Ramos (cell line): ENCODE measurements at regions not wholly inside any gene's neighbourhood (a gene's known extent, or its start where the extent isn't known, plus 50 kb on each side); places are given as distances from the start of the nearest gene placed in this dataset.

Experiments used
- in situ Hi-C: fragments of 300-500 bp; cut with MboI; formaldehyde crosslinking; loops from one replicate; pipeline ENCODE4 v1.14.3; 2022; ENCODE audit warnings: low sequenced_read_pairs; ENCODE audit not compliant: unreplicated experiment

DNA sequence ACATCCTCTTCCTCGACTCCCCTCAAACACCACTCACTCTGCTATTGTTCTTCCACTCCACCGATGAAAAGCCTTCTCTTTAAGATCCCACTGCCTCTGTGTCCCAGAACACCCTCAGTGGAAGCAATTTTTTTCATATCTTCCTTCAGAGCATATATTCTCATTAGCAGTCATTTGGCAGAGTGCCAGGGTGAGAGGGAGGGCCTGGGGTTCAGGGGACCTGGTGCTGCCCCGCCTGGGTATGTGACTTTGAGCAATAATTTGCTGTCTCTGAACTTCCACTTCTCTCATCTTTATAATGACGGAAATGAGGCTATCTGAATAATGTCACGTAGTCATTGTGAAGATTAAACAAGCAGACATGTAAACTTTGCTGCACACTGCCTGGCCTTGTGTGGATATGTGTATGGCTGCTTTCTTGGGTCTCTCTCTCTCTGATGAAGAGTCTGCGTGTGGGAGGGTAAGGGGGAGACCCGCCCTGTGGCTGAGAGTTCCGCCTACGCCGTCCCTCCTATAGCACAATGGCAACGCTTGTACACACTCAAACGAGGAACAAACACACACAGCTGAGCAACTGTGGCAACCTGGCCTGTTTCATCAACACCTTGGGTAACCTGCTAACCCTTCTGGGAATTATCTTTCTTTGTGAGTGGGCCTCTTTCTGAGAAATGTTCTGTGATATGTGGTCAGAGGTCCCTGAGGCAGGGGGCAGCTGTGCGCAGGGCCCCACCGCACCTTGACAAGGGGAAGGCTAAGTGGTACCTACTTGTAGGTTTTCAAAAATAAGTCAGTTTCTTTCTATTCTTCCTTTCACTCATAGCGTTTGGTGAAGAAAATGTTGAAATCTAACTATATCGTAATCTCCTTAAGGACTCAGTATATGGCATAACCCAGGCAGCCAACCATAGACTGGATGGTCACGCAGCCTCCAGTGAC is 369.8 kb downstream of the SV2B start:
- in situ Hi-C loops = no loop called here

DNA sequence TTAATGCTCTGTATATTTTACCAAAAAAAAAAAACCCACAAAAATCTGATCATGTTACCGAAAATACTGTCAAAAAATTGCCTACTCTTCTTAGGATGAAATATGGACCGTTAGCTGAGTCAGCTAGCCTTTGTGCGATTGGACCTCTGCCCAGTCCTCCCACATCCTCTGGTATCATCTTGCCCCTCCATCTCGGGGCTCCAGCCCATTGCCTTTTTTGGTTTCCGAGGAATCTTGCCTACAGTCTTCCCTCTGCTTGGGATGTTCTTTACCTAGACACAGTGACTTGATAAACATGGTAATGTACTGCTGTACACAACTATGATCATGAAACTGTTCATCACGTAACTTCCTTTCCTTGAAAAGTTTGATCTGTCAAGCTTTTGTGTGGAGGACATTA is 371.4 kb downstream of the SV2B start:
- in situ Hi-C loops = no loop called here

DNA sequence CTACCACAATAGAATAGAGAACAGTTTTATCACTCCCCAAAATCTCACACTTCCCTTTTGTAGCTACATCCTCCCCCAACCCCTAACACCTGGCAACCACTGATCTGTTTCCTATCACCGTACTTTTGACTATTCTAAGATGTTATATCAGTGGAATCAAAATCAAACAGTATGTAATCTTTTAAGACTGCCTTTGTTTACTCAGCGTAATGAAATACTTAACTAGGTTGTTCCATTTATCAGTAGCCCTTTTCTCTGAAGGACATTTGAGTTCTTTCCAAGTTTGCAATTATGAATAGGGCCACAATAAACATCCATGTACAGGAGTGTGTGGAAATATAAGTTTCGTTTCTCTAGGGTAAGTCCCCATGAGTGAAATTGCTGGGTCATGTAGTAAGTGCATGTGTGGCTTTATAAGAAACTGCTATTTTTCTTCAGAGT is 372.3 kb downstream of the SV2B start:
- in situ Hi-C loops = no loop called here

DNA sequence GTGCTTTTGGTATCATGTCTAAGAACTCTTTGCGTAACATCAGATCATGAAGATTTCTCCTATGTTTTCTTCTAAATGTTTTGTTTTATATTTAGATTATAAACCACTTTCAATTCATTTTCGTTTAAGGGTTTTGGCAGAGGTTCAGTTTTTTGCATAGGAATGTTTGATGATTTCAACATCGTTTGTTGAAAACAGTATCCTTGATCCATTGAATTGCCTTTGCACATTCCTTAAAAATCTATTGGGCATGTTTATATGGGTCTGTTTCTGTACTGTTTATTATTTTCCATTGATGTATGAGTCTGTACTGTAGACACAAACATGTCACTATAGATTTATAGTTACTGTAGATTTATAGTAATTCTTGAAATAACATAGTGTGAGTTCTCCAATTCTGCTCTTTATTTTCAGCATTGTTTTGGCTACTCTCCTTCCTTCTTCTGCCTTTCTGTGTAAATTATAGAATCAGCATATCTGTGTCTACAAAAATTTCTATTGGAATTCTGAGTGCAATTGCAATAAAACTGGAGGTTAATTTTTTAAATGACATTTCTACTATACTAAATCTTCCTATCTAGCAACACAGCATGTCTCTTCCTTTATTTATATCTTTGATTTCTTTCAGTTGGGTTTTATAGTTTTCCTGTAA is 374.0 kb downstream of the SV2B start:
- in situ Hi-C loops = no loop called here

DNA sequence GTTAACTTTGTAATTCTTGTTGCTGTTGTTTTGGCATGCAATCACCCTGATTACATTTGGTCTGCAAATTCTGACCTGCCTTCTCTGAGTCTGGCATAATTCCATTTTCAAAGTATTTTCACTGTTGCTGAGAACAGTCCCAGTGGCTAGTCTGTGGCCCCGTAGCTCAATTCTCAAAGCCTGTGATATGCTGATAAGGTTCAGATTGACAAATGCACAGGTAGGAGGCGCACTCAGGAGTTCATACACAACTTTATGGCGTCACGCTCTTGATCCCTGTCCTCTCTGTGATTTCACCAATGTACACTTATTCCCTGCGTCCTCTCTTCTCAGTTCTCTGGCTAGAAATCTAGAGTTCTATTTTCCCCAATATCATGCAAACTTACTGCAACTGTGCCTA is 376.6 kb upstream of the SLCO3A1 start:
- in situ Hi-C loops = no loop called here

DNA sequence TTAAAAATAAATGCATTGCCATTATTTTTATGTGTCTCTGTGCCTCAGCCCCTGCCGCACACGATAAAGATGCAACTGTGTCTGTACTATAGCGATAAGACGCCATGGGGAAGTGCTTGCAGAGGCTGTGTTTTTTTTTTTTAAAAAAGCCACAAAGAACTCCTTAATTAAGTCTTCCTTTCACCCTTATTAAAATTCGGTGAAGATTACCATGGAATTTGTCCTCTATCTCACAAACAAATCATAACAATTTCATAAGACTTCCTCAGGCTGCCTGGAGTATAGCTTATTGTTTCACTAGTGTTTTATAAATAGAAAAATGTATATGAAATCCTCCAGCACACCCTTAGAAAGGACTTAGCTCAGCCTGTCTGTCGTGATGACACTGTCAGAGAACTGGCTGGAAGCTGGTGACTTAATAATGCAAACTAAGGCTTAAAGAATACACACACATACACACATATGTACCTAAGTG is 374.8 kb upstream of the SLCO3A1 start:
- in situ Hi-C loops = no loop called here

DNA sequence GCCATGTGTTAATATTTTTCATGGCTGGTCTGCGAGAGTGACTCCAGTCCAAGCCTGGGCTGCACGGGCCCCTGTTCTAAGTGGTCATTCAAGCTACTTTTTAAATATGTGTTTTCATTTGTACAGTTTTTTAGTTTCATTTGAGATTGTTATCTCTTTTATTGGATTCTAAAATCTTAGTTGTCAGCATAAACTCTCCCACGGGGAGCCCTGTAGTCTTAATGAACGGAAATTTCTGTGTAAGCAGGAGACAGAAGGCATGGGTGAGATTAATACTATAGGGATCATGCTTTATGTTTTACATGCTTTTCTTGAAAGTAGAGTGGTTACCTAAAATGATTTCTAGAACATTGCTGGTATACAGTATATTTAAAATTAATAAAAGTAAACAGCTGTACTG is 373.1 kb upstream of the SLCO3A1 start:
- in situ Hi-C loops = no loop called here

DNA sequence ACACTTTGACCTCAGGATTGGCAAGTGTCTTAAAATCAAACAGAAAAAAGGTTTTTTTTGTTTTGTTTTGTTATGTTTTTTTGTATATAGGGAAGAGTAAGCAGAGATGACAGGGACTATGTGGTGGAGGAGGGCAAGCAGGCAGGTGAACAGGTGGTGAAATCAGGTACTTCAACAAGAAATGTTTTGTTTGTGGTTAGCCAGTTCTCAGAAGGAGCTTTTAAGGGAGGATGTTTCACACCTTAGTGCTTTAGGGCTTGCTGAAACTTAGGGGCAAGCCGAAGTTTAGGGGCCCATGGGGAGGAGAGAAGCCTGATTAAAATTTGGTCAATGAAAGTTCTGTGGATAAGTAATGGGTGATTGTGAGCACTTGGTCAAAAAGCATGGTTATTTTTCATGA is 370.7 kb upstream of the SLCO3A1 start:
- in situ Hi-C loops = no loop called here

DNA sequence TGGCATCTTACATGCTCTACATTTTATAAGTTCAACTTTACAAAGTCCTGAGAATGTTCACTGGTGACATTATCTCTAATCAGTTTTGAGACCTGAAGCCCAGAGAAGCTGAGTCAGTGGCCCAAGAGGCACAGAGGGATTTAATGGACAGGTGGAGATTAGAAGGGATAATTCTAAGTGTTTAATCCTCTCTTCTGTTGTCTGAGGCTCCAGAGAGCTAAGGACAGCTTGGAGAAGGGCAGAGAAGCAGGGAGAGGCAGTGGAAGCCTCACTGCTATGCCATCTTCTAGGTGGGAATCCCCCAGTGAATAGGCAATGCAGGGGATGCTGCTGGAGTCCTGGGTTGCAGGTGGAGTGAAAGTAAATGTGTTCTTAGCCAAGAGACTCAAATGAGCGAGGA is 369.4 kb upstream of the SLCO3A1 start:
- in situ Hi-C loops = no loop called here

DNA sequence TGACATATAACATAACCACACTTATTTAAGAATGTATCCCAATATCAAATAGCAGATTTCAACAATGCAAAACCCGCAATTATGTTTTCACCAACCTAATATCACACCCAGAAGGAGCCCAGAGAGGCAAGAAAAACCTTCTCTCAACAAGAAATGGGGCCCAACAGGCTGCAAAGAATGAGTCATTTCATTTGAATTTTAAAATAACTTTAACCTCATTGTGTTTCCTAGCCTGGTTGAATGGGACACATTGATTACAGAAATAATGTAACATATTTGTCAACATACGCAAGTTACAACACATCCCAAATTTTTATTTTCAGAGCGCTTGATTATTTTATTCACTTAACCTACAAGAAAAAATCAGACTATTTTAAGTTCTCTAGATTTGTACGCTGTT is 365.1 kb upstream of the SLCO3A1 start:
- in situ Hi-C loops = no loop called here

DNA sequence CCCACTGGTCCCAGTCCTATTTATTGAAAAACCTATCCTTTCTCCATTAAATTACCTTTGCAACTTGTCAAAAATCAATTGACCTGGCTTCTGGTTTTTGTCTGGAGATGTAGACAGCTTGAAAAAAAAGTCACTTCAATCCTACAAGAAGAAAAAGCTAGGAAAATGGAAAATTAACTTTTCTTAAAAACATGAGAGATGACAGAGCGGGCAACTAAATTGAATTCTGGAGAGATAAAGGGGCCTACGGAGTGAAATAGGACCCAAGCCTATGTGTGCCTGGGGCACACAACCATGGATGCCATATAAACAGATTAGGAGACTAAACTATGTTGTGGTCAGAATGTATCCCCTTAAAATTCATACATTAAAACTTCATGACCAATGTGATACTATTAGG is 363.3 kb upstream of the SLCO3A1 start:
- in situ Hi-C loops = no loop called here

DNA sequence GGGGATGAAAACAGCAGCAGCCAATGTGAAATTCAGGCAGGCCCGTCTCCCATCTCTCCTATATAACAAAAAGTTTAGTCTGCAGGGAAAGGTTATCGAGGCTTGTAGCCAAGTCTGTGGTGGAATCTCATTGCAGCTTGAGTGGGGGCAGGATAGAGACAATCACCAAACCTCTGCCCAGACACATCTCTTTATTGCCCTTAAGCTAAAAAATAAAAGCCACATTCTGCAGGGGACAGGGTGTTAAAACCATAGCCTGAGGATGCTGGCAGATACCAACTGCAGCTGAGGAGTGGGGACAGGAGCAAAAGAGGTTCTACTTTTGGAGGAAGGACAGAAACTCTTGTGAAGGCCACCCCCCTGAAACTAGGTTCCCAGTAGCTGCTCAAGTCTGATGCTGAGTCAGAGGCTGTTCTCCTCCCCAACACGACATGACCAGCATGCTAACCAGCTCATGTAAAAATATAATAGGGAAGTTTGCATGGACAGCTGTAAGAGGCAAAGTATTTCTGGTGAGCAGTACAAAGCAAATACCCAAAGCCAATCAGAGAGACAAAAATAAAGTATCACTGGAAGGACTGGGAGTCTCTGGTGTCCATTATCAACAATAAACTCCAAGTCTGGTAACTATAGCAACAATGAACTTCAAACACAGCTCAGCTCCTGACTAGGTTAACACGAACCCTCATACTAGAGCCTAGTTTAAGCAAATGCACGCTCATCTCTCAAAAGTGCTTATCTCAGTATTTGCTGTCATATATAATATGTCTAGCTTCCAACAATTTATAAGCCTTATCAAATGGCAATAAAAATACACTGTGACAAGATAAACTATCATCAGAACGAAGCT is 362.2 kb upstream of the SLCO3A1 start:
- in situ Hi-C loops = no loop called here

DNA sequence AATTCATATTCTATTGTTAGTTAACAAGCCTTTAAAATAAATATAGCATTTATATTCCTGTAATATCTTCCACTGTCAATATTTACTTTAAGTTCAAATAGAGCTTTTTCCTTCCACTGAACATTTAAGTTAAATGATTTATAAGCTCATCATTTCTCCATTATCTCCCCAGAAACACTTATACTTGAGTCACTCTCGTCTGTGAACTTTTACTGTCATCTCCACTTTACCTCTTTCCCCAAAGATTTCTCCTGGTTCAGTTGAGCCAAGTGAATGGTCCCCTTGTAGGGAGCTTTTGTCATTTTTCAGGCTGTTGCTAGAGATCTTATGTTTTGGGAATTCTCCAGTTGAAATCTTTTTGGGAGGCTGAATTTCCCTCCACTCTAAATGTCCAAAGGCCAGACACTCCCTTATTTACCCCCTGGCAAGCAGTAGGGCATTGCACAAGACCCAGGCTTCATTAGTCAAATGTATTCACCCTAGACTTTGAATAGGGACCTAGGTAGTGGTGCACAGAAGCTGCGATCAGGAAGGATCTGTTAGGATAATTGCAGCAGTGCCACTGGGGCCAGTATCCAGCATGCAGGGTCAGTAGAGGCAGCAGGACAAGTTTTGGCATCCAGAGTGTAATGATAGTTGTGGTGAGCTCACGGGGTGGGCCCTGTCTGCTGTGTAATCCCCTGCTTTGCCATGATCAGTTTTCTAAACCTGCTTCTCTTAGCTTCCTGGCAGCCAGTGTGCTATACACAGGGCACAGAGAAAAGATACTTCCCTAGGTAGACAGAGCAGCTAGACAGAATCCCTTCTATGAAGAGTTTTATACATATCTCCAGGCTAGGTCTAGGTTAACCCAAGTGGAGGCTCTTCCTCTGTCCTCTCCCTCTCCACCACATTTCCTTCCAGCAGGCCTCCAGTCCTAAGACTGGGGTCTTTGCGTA is 356.5 kb upstream of the SLCO3A1 start:
- in situ Hi-C loops = no loop called here

DNA sequence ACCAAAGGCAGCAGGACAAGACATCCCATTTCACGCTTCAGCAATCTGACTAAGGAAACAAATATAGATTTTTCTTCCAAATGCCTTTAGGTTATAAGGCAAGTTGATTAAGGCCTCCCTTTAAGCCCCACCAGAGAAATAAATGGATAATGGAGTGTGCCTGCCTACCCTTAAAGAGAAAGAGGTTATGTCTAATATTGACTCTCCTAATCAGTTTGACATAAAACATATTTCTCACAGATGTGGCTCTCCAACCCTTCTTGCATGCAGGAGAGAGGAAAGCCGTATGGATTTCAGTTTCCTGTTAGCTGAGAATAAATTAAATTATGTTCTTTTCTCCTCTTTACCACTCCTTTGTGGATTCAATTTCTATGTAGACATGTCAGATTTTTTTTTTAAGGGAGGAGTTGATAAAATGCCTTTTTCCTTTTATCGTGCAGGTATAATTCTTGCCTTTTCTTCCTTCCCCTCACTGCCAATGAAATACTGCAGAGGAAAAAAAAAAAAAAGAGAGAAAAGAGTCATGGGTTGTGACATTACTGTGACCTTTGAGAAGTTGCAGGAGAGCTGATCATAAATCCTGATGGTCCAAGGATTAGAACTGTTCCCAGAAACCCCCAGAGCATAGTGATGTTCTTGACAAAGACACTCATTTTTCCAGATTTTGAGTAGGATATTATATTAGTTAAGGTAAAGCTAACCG is 355.3 kb upstream of the SLCO3A1 start:
- in situ Hi-C loops = no loop called here

DNA sequence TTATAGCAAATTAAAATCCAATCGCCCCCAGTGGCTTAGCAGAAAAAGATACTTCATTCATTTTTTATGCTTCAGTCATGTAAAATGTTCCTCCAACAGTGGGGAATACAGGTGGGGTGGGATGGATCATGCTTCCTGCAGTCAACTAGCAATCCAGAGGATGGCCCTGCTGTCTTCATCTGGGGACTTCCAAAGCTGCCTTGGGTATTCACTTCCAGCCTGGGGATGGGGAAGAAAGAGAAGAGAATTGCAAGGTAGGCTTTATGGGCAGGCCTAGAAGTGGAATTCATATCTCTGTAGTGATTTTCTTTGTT is 354.8 kb upstream of the SLCO3A1 start:
- in situ Hi-C loops = no loop called here

DNA sequence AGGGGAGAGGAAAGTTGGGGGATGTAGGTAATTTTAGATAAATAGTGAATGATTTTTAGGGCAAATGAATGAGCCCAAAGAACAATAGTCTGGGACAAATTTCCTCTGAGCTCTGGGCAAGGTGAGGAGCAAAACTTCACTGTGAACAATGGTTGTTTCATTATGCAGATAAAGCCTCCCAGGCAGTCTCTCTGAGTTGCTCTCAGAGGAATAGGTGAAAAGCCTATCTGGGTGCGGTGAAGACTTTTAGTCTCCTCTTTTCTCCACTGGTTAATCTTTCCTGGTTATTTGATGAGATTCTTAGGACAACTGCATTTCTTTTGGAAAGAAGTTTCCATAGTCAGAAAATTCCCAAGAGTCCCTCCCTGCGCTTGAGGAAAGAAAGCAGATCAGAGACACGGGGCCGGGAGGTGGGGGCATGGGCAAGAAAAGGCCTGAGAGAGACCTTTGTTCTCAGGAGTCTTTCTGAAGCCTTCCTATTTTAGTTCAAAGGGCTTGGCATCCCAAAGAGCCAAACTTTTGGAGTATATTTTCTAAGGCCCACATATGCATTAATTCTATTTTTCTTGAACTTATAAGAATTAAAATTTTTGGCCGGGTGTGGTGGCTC is 353.6 kb upstream of the SLCO3A1 start:
- in situ Hi-C loops = no loop called here

DNA sequence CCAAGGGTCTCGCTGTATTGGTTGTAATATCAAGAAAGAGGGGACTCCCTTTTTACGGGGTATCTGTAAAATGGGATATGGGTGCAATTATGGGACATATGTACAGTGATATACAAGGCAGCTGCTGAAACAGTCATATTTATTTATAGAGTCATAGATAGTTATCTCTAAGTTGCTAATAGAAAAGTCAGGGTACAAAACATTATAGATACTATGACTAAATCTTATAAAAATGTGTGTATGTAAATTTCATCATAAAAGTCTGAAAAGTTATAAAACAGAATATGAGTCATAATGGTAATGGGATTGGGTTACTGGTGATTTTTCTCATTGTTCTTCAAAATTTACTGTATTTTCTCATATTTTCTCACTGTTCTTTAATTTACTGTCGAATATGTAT is 344.9 kb upstream of the SLCO3A1 start:
- in situ Hi-C loops = no loop called here

DNA sequence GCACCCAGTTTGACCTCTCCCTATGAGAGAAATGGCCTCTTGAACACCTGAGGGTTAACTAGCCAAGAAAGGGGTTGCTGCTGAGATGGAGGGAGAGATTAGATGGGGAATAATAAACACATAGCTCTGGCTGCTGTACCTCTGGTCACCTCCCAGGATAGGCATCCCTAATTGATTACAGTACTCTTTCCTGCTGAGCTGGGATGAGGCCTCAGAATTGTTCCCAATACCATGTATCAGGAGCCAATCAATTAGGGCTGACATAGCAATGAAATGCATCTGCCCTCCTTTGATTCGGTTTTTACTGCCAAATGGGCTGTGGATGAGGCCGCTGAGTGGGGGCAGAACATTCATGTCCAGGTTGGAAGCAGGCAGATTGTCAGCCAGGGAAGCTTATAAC is 339.4 kb upstream of the SLCO3A1 start:
- in situ Hi-C loops = no loop called here
